ENCODE measurements at regions not wholly inside any gene's neighbourhood (a gene's known extent, or its start where the extent isn't known, plus 50 kb on each side); places are given as distances from the start of the nearest gene placed in this dataset.

- H3K36me3 ChIP-seq, result no peaks in the 10 kb centered on the region
- H3K9me3 ChIP-seq, result no peaks in the 10 kb centered on the region
- H3K4me1 ChIP-seq (replicated peaks), result no peaks in the 10 kb centered on the region
- H3K27me3 ChIP-seq (replicated peaks; ENCODE audit: insufficient read depth), result no peaks in the 10 kb centered on the region
- no peak for DNase-seq (ENCODE audit: low spot score)
- no peak overlapping the region for H3K27ac ChIP-seq
- H3K4me3 ChIP-seq, result no peak overlapping the region
- 84% methylated on average over 10 of the region's 10 CpGs for WGBS
- TF ChIP-seq POLR2A (IDR thresholded peaks at IDR 0.05) (no peak), POLR2AphosphoS5 (IDR thresholded peaks at IDR 0.05) (no peak), CTCF (IDR thresholded peaks at IDR 0.05) (no peak)
- intact Hi-C loops (cut with DNase I), result no loop called here
Measured at GRCh38 chr7:47142169-47142866, 439.6 kb downstream of the TNS3 start.

GRCh38 chr7:47132471-47132870 lies 449.4 kb downstream of the TNS3 start:
- intact Hi-C loops (cut with DNase I), result no loop called here
- WGBS, result 100% methylated on average over 1 of the region's 1 CpG
- no peak for DNase-seq (ENCODE audit: low spot score)
- no peaks in the 10 kb centered on the region for H3K9me3 ChIP-seq
- H3K27me3 ChIP-seq (replicated peaks; ENCODE audit: insufficient read depth), result no peaks in the 10 kb centered on the region
- H3K27ac ChIP-seq, result no peak overlapping the region
- no peaks in the 10 kb centered on the region for H3K36me3 ChIP-seq
- H3K4me3 ChIP-seq, result no peak overlapping the region
- H3K4me1 ChIP-seq (replicated peaks), result no peaks in the 10 kb centered on the region
- TF ChIP-seq CTCF (IDR thresholded peaks at IDR 0.05), result no peak
- TF ChIP-seq POLR2A (IDR thresholded peaks at IDR 0.05), result no peak
- TF ChIP-seq POLR2AphosphoS5 (IDR thresholded peaks at IDR 0.05), result no peak

GRCh38 chr7:47128700-47129099 lies 453.2 kb downstream of the TNS3 start:
- TF ChIP-seq POLR2A (IDR thresholded peaks at IDR 0.05) (no peak), POLR2AphosphoS5 (IDR thresholded peaks at IDR 0.05) (no peak), CTCF (IDR thresholded peaks at IDR 0.05) (no peak)
- intact Hi-C loops (cut with DNase I), result no loop called here
- no peak overlapping the region for H3K4me3 ChIP-seq

GRCh38 chr7:47125529-47125928 lies 456.4 kb downstream of the TNS3 start:
- intact Hi-C loops (cut with DNase I), result no loop called here
- no peaks in the 10 kb centered on the region for H3K9me3 ChIP-seq
- no peak overlapping the region for H3K4me3 ChIP-seq
- no peak overlapping the region for H3K27ac ChIP-seq
- no peaks in the 10 kb centered on the region for H3K36me3 ChIP-seq
- H3K27me3 ChIP-seq (replicated peaks; ENCODE audit: insufficient read depth), result no peaks in the 10 kb centered on the region
- no peak for TF ChIP-seq POLR2A (IDR thresholded peaks at IDR 0.05)
- TF ChIP-seq POLR2AphosphoS5 (IDR thresholded peaks at IDR 0.05), result no peak
- no peak for TF ChIP-seq CTCF (IDR thresholded peaks at IDR 0.05)
- H3K4me1 ChIP-seq (replicated peaks), result no peaks in the 10 kb centered on the region
- DNase-seq (ENCODE audit: low spot score), result no peak
- WGBS, result 85% methylated on average over 14 of the region's 14 CpGs

More at GRCh38 chr7:47128700-47129099, 453.2 kb downstream of the TNS3 start:
- Histone ChIP-seq H3K27me3 (replicated peaks; ENCODE audit: insufficient read depth) (no peaks in the 10 kb centered on the region), H3K36me3 (no peaks in the 10 kb centered on the region), H3K27ac (no peak overlapping the region), H3K4me1 (replicated peaks) (no peaks in the 10 kb centered on the region), H3K9me3 (no peaks in the 10 kb centered on the region)
- DNase-seq (ENCODE audit: low spot score), result no peak

GRCh38 chr7:47119261-47119865 lies 462.5 kb downstream of the TNS3 start:
- Histone ChIP-seq H3K27ac (no peak overlapping the region), H3K4me1 (replicated peaks) (no peaks in the 10 kb centered on the region), H3K9me3 (no peaks in the 10 kb centered on the region), H3K36me3 (no peaks in the 10 kb centered on the region), H3K27me3 (replicated peaks; ENCODE audit: insufficient read depth) (no peaks in the 10 kb centered on the region), H3K4me3 (no peak overlapping the region)
- intact Hi-C loops (cut with DNase I), result no loop called here
- 72% methylated on average over 4 of the region's 4 CpGs for WGBS
- TF ChIP-seq POLR2A (IDR thresholded peaks at IDR 0.05) (no peak), CTCF (IDR thresholded peaks at IDR 0.05) (no peak), POLR2AphosphoS5 (IDR thresholded peaks at IDR 0.05) (no peak)
- DNase-seq (ENCODE audit: low spot score), result no peak
